Smooth muscle cell (in vitro differentiated cells): ENCODE measurements at regions not wholly inside any gene's neighbourhood (a gene's known extent, or its start where the extent isn't known, plus 50 kb on each side); places are given as distances from the start of the nearest gene placed in this dataset.

Experiments
- DNase-seq: peaks from one replicate; lab custom pipeline; 2025; ENCODE audit not compliant: unreplicated experiment; lab: John Stamatoyannopoulos, UW
- H2AFZ ChIP-seq: fragments of 200-600 bp; sonication (generic); 2 replicates; pipeline ENCODE4 v1.6.0; 2016; ENCODE audit warnings: antibody characterized with exemption, low read depth, mild to moderate bottlenecking
- H3F3A ChIP-seq: fragments of 200-600 bp; sonication (generic); 2 replicates; pipeline ENCODE4 v1.6.0; 2017; ENCODE audit warnings: antibody characterized with exemption, low read depth
- H3K27ac ChIP-seq: fragments of 200-600 bp; sonication (generic); 2 replicates; pipeline ENCODE4 v1.5.1; 2016; ENCODE audit warnings: low read depth, mild to moderate bottlenecking
- H3K27me3 ChIP-seq: fragments of 200-600 bp; sonication (generic); 2 replicates; pipeline ENCODE4 v1.6.1; 2016; ENCODE audit warnings: low read depth, mild to moderate bottlenecking
- H3K36me3 ChIP-seq: fragments of 200-600 bp; sonication (generic); 2 replicates; pipeline ENCODE4 v1.5.1; 2016; ENCODE audit warnings: low read depth
- H3K4me1 ChIP-seq: fragments of 200-600 bp; sonication (generic); 2 replicates; pipeline ENCODE4 v1.5.1; 2016; ENCODE audit warnings: low read depth
- H3K4me2 ChIP-seq: fragments of 200-600 bp; sonication (generic); 2 replicates; pipeline ENCODE4 v1.6.0; 2016; ENCODE audit warnings: mild to moderate bottlenecking
- H3K4me3 ChIP-seq: fragments of 200-600 bp; sonication (generic); 2 replicates; pipeline ENCODE4 v1.5.1; 2016; ENCODE audit warnings: mild to moderate bottlenecking
- H3K79me2 ChIP-seq: fragments of 200-600 bp; sonication (generic); 2 replicates; pipeline ENCODE4 v1.6.0; 2016; ENCODE audit warnings: low read depth, mild to moderate bottlenecking
- H3K9ac ChIP-seq: fragments of 200-600 bp; sonication (generic); 2 replicates; pipeline ENCODE4 v1.6.0; 2016; ENCODE audit warnings: low read depth
- H3K9me3 ChIP-seq: fragments of 200-600 bp; sonication (generic); replicated peaks from 2 replicates; pipeline ENCODE4 v1.5.1; 2016; ENCODE audit warnings: low read depth
- H4K20me1 ChIP-seq: fragments of 200-600 bp; sonication (generic); 2 replicates; pipeline ENCODE4 v1.6.0; 2016; ENCODE audit warnings: low read depth
- CTCF ChIP-seq: fragments of 200-600 bp; sonication (generic); IDR thresholded peaks from 2 replicates; pipeline ENCODE4 v1.5.1; 2017; ENCODE audit warnings: borderline replicate concordance, mild to moderate bottlenecking, antibody characterized with exemption; ENCODE audit not compliant: insufficient read depth, poor library complexity, severe bottlenecking
- WGBS: methylation state at CpG from one replicate; pipeline ENCODE4 v1.1.7; 2016; ENCODE audit warnings: low lambda C conversion rate; 5-methylcytosine and 5-hydroxymethylcytosine counted together

GRCh38 chr21:16620786-16621320 lies 891.1 kb downstream of the USP25 start:
- WGBS = 94% methylated on average over 1 of the region's 1 CpG
- DNase-seq = no peak
- no peak overlapping the region for H3K9ac ChIP-seq
- TF ChIP-seq CTCF = no peak
- H3K27ac ChIP-seq = no peak overlapping the region
- no peak overlapping the region for H3K4me3 ChIP-seq
- H3F3A ChIP-seq = no peaks in the 10 kb centered on the region
- H3K4me1 ChIP-seq = no peaks in the 10 kb centered on the region
- no peak overlapping the region for H2AFZ ChIP-seq
- no peaks in the 10 kb centered on the region for H3K27me3 ChIP-seq
- H3K79me2 ChIP-seq = no peaks in the 10 kb centered on the region
- no peaks in the 10 kb centered on the region for H3K36me3 ChIP-seq
- no peaks in the 10 kb centered on the region for H4K20me1 ChIP-seq
- no peaks in the 10 kb centered on the region for H3K9me3 ChIP-seq
- H3K4me2 ChIP-seq = no peak overlapping the region

- no peak overlapping the region for H2AFZ ChIP-seq
- no peaks in the 10 kb centered on the region for H3K79me2 ChIP-seq
- H3K4me2 ChIP-seq = no peak overlapping the region
- H3K9ac ChIP-seq = no peak overlapping the region
- H3K4me3 ChIP-seq = no peak overlapping the region
- no peak for DNase-seq
- no peaks in the 10 kb centered on the region for H3K27me3 ChIP-seq
- no peaks in the 10 kb centered on the region for H3K9me3 ChIP-seq
- 67% methylated on average over 5 of the region's 5 CpGs for WGBS
- H3F3A ChIP-seq = no peaks in the 10 kb centered on the region
- H3K27ac ChIP-seq = no peak overlapping the region
- no peaks in the 10 kb centered on the region for H4K20me1 ChIP-seq
- no peaks in the 10 kb centered on the region for H3K36me3 ChIP-seq
- no peak for TF ChIP-seq CTCF
- no peaks in the 10 kb centered on the region for H3K4me1 ChIP-seq
Measured at GRCh38 chr21:16624479-16625118, 888.2 kb upstream of the CXADR start.

- Histone ChIP-seq H3K27me3 (no peaks in the 10 kb centered on the region), H3K4me1 (no peaks in the 10 kb centered on the region), H4K20me1 (no peaks in the 10 kb centered on the region), H3K9me3 (no peaks in the 10 kb centered on the region), H2AFZ (no peak overlapping the region), H3F3A (no peaks in the 10 kb centered on the region), H3K4me2 (no peak overlapping the region), H3K9ac (no peak overlapping the region), H3K27ac (no peak overlapping the region), H3K36me3 (no peaks in the 10 kb centered on the region), H3K79me2 (no peaks in the 10 kb centered on the region), H3K4me3 (no peak overlapping the region)
- no peak for DNase-seq
- no peak for TF ChIP-seq CTCF
- 85% methylated on average over 1 of the region's 1 CpG for WGBS
Measured at GRCh38 chr21:16625491-16625890, 887.4 kb upstream of the CXADR start.
